ENCODE measurements at regions not wholly inside any gene's neighbourhood (a gene's known extent, or its start where the extent isn't known, plus 50 kb on each side); places are given as distances from the start of the nearest gene placed in this dataset.
A peak's percentile ranks its signal among the peaks of the same experiment; 100 is the strongest.
"Not testable (repeated sequence)": the region's sequence is repeated elsewhere in the genome, so short reads cannot be mapped to it uniquely, and the experiment has no call there.

- ATAC-seq = no peak
Measured at GRCh38 chr6:6872459-6873344, 235.1 kb upstream of the RREB1 start.

- ATAC-seq = no peak
Measured at GRCh38 chr6:6873778-6874177, 234.0 kb upstream of the RREB1 start.

- ATAC-seq = no peak
Measured at GRCh38 chr6:6875818-6876470, 231.8 kb upstream of the RREB1 start.

- ATAC-seq = not testable (repeated sequence)
Measured at GRCh38 chr6:6877792-6878191, 230.0 kb upstream of the RREB1 start.

GRCh38 chr6:6878887-6879585 lies 228.7 kb upstream of the RREB1 start:
- no peak for ATAC-seq

GRCh38 chr6:6879586-6879974 lies 228.2 kb upstream of the RREB1 start:
- ATAC-seq = not testable (repeated sequence)

GRCh38 chr6:6880745-6881437 lies 226.9 kb upstream of the RREB1 start:
- no peak for ATAC-seq

GRCh38 chr6:6881438-6882225 lies 226.1 kb upstream of the RREB1 start:
- no peak for ATAC-seq

GRCh38 chr6:6882592-6882991 lies 225.2 kb upstream of the RREB1 start:
- ATAC-seq = no peak

- ATAC-seq = no peak
Measured at GRCh38 chr6:6883011-6883410, 224.8 kb upstream of the RREB1 start.

GRCh38 chr6:6884193-6884627 lies 223.6 kb upstream of the RREB1 start:
- ATAC-seq = no peak

GRCh38 chr6:6884916-6885315 lies 222.8 kb upstream of the RREB1 start:
- ATAC-seq = no peak

GRCh38 chr6:6885521-6886170 lies 222.1 kb upstream of the RREB1 start:
- peak in 1 of 2 donors; percentile 21 for ATAC-seq

GRCh38 chr6:6886171-6886885 lies 221.4 kb upstream of the RREB1 start:
- peak in 1 of 2 donors; percentile 4 for ATAC-seq

GRCh38 chr6:6886886-6887285 lies 220.9 kb upstream of the RREB1 start:
- ATAC-seq = no peak

- ATAC-seq = no peak
Measured at GRCh38 chr6:6889601-6890000, 218.2 kb upstream of the RREB1 start.

GRCh38 chr6:6890400-6890858 lies 217.3 kb upstream of the RREB1 start:
- ATAC-seq = no peak

GRCh38 chr6:6891125-6891721 lies 216.5 kb upstream of the RREB1 start:
- ATAC-seq = no peak

GRCh38 chr6:6891949-6892461 lies 215.8 kb upstream of the RREB1 start:
- ATAC-seq = no peak
